Thyroid gland (tissue), 4 donors: ENCODE measurements at regions not wholly inside any gene's neighbourhood (a gene's known extent, or its start where the extent isn't known, plus 50 kb on each side); places are given as distances from the start of the nearest gene placed in this dataset.

ENCODE experiments used
- DNase-seq, 2 donors: peaks; one replicate each; pipeline ENCODE4 v3.0.0-alpha.2; 2019
- H3K27ac ChIP-seq, 3 donors: fragments of 200-600 bp; sonication (generic); 1 replicate in 2 of 3; 2 replicates in 1 of 3; pipeline ENCODE4 v1.5.1; 2016 to 2019; ENCODE audit warnings: mild to moderate bottlenecking in 1 of 3, moderate library complexity in 1 of 3
- H3K27me3 ChIP-seq: fragments of 200-600 bp; sonication (generic); one replicate; pipeline ENCODE4 v1.5.1; 2019
- H3K36me3 ChIP-seq, 2 donors: fragments of 200-600 bp; sonication (generic); one replicate each; pipeline ENCODE4 v1.5.1; 2016 to 2019
- H3K4me1 ChIP-seq, 2 donors: fragments of 200-600 bp; sonication (generic); one replicate each; pipeline ENCODE4 v1.5.1; 2017 to 2019
- H3K4me3 ChIP-seq, 3 donors: fragments of 200-600 bp; sonication (generic); replicated peaks in 1 of 3; 1 replicate in 2 of 3; 2 replicates in 1 of 3; pipeline ENCODE4 v1.5.1; 2016; ENCODE audit warnings: mild to moderate bottlenecking in 1 of 3
- H3K9me3 ChIP-seq: fragments of 200-600 bp; sonication (generic); one replicate; pipeline ENCODE4 v1.5.1; 2017
- CTCF ChIP-seq, 6 experiments: fragments of 200-600 bp in 3 of 6; fragments of 450-650 bp in 3 of 6; sonication (generic) in 3 of 6; IDR thresholded peaks; one replicate each; pipeline ENCODE4 v1.5.1; 2016 to 2019; ENCODE audit warnings: antibody characterized with exemption in 6 of 6, mild to moderate bottlenecking in 2 of 6, inconsistent platforms in 1 of 6, moderate library complexity in 1 of 6
- POLR2A ChIP-seq, 2 donors: fragments of 450-650 bp; IDR thresholded peaks; one replicate each; pipeline ENCODE4 v1.6.1; 2017; ENCODE audit warnings: antibody characterized with exemption in 2 of 2, mild to moderate bottlenecking in 2 of 2, moderate library complexity in 1 of 2
- WGBS, 2 donors: methylation state at CpG; one replicate each; pipeline ENCODE4 v1.1.5; 2017; 5-methylcytosine and 5-hydroxymethylcytosine counted together
- intact Hi-C: fragments of 100-400 bp; cut with DNase I; formaldehyde crosslinking; loops from one replicate; pipeline ENCODE4 v1.15.1; 2023

DNA sequence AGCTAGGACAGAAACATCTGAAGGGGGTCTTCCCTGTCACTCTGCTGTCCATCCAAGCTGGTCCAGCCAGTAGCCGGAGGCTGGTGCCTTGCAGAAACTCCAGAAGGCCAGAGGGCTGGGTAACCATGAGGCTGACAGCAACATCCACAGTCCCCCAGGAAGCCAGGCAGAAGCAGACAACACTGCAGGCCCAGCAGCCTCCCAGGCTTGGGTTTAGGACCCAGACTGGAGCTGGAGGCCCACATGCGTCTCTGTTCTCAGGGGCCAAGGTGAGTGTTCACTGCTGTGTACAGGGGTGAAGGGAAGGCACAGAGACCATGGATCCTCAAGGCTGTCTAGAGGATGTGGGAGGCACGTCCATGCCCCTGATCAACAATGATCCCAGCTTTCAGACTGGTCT is 136.4 kb upstream of the PRMT8 start:
- no peak for DNase-seq
- no peak overlapping the region for H3K4me3 ChIP-seq
- TF ChIP-seq POLR2A (IDR thresholded peaks at IDR 0.05) = no peak
- no peak for TF ChIP-seq CTCF (IDR thresholded peaks at IDR 0.05)
- no peaks in the 10 kb centered on the region for H3K9me3 ChIP-seq
- no peak overlapping the region for H3K27ac ChIP-seq
- H3K27me3 ChIP-seq = no peaks in the 10 kb centered on the region
- H3K4me1 ChIP-seq = no peaks in the 10 kb centered on the region
- no peaks in the 10 kb centered on the region for H3K36me3 ChIP-seq
- WGBS, 2 donors = 95 to 97% methylated on average over 3 of the region's 3 CpGs
- intact Hi-C loops = no loop called here

- TF ChIP-seq POLR2A (IDR thresholded peaks at IDR 0.05) (no peak), CTCF (IDR thresholded peaks at IDR 0.05) (no peak)
- DNase-seq = no peak
- no peaks in the 10 kb centered on the region for H3K27me3 ChIP-seq
- intact Hi-C loops = no loop called here
- no peaks in the 10 kb centered on the region for H3K4me1 ChIP-seq
- no peaks in the 10 kb centered on the region for H3K36me3 ChIP-seq
- H3K9me3 ChIP-seq = no peaks in the 10 kb centered on the region
- 59 to 65% methylated on average over 9 of the region's 9 CpGs for WGBS, 2 donors
- H3K27ac ChIP-seq = no peak overlapping the region
- H3K4me3 ChIP-seq = no peak overlapping the region
Observed at GRCh38 chr12:3355378-3355900, 135.6 kb upstream of the PRMT8 start.

DNA sequence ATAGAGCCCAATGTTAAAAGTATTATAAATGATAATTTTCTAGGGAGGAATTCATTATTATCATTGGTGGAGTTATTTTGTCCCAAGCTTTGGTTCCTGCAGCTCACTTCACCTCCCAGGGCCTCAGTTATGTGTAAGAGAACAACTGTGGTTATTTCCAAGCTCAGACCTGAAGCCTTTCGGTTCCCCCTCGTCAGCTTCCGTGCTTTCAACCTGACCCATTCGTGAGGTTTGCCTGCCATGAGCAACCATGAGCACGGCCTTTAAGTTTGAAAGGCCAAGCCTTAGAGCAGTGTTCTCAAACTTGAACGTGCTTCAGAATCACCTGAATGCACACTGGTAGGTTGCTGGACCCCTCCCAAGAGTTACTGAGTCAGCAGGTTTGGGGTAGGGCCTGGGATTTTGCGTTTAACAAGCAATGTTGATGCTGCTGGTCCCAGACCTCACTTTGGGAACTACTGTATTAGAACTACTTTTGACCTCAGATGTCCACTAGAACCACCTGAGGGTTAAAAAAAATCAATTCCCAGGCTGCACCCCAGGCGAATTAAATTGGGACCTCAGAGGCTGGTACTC is 133.0 kb upstream of the PRMT8 start:
- Histone ChIP-seq H3K4me3 (no peak overlapping the region), H3K4me1 (no peaks in the 10 kb centered on the region), H3K27ac (no peak overlapping the region), H3K9me3 (no peaks in the 10 kb centered on the region), H3K27me3 (no peaks in the 10 kb centered on the region), H3K36me3 (no peaks in the 10 kb centered on the region)
- WGBS, 2 donors = 66 to 67% methylated on average over 7 to 8 of the region's 8 CpGs
- intact Hi-C loops = no loop called here
- TF ChIP-seq CTCF (IDR thresholded peaks at IDR 0.05) = no peak
- no peak for TF ChIP-seq POLR2A (IDR thresholded peaks at IDR 0.05)
- DNase-seq = peak in 1 of 2 donors; percentile 24

GRCh38 chr12:3359478-3359877 is 131.5 kb upstream of the PRMT8 start:
- no peak for TF ChIP-seq POLR2A (IDR thresholded peaks at IDR 0.05)
- TF ChIP-seq CTCF (IDR thresholded peaks at IDR 0.05) = no peak
- Histone ChIP-seq H3K36me3 (no peaks in the 10 kb centered on the region), H3K27me3 (no peaks in the 10 kb centered on the region), H3K9me3 (no peaks in the 10 kb centered on the region), H3K4me3 (no peak overlapping the region), H3K27ac (no peak overlapping the region), H3K4me1 (no peaks in the 10 kb centered on the region)
- 97% methylated on average over 2 of the region's 2 CpGs for WGBS, 2 donors
- intact Hi-C loops = no loop called here
- DNase-seq = no peak

DNA sequence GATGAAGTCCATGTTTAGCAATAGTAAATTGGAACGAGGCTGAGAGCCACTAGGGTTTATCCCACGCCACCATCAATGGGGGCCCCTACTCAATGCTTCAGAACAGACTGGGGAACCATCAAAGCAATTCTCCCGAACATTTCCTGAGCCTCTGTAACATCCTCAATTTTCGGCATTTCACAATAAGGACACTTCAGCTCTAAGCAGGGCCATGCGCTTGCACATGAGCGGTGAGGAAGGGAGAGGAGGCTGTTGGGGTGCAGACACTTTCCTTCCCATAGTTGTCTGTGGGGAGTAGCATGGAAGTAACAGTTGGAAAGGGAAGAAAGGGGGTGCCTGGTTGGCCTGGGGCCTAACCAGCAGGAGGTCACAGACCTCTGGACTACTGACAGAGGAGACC is 129.9 kb upstream of the PRMT8 start:
- Histone ChIP-seq H3K9me3 (no peaks in the 10 kb centered on the region), H3K27ac (no peak overlapping the region), H3K4me3 (no peak overlapping the region), H3K27me3 (peaks cover 4% of the 10 kb centered on the region), H3K4me1 (peaks cover 5 to 7% of the 10 kb centered on the region in 2 donors), H3K36me3 (no peaks in the 10 kb centered on the region)
- DNase-seq = no peak
- WGBS, 2 donors = 93 to 95% methylated on average over 6 of the region's 6 CpGs
- TF ChIP-seq POLR2A (IDR thresholded peaks at IDR 0.05) (no peak), CTCF (IDR thresholded peaks at IDR 0.05) (no peak)
- intact Hi-C loops = no loop called here
